A549 (cell line): ENCODE measurements at regions not wholly inside any gene's neighbourhood (a gene's known extent, or its start where the extent isn't known, plus 50 kb on each side); places are given as distances from the start of the nearest gene placed in this dataset.

ENCODE experiments used
- ATAC-seq, 2 experiments: fragments of 200-7000 bp in 1 of 2; fragments of >200 bp in 1 of 2; cut with Nextera tagmentation in 1 of 2; cut with Tn5 transposase in 1 of 2; 3 replicates each; pipeline versions ENCODE4 v1.8.0 to v1.9.1; 2018 to 2020; ENCODE audit warnings: mild to moderate bottlenecking in 1 of 2, moderate library complexity in 1 of 2
- CTCF ChIA-PET: fragments of 300-600 bp; sonication (Branson Sonifier 250); formaldehyde crosslinking; extraction: SDS; loops from one replicate; lab custom pipeline; 2021; ENCODE audit warnings: antibody characterized with exemption, inconsistent platforms; lab: Yijun Ruan, JAX
- POLR2A ChIA-PET: fragments of 350-600 bp; formaldehyde crosslinking; extraction: SDS; loops from one replicate; lab custom pipeline; 2021; ENCODE audit warnings: antibody characterized with exemption, inconsistent platforms; lab: Yijun Ruan, JAX
- DNase-seq, 2 experiments: peaks; one replicate each; pipeline versions ENCODE4 v3.0.0 to v3.0.0-alpha.2; 2011 to 2016; ENCODE audit warnings: low read depth in 1 of 2, low spot score in 1 of 2
- FAIRE-seq: peaks from 2 replicates; lab custom pipeline; 2011; peaks lifted over from hg19 to GRCh38; lab: Jason Lieb, UNC
- H3K27ac ChIP-seq, 2 experiments: fragments of >200 bp; sonication (Bioruptor Twin); formaldehyde crosslinking; 3 replicates each; pipeline ENCODE4 v1.5.1; 2016 to 2017
- H3K4me1 ChIP-seq: fragments of >200 bp; sonication (Bioruptor Twin); formaldehyde crosslinking; 3 replicates; pipeline ENCODE4 v1.6.1; 2016
- H3K4me2 ChIP-seq: fragments of >200 bp; sonication (Bioruptor Twin); formaldehyde crosslinking; 3 replicates; pipeline ENCODE4 v1.6.1; 2016
- H3K4me3 ChIP-seq: fragments of >200 bp; sonication (Bioruptor Twin); formaldehyde crosslinking; 3 replicates; pipeline ENCODE4 v1.5.1; 2016
- H3K9me3 ChIP-seq: fragments of >200 bp; sonication (Bioruptor Twin); formaldehyde crosslinking; 3 replicates; pipeline ENCODE4 v1.6.1; 2016
- ATOH8 ChIP-seq: fragments of 250-450 bp; sonication (Bioruptor Pico); IDR thresholded peaks from 2 replicates; pipeline ENCODE4 v1.5.0; 2020; ENCODE audit warnings: low read depth, mild to moderate bottlenecking, moderate library complexity
- CHD4 ChIP-seq: fragments of 200-600 bp; sonication (generic); IDR thresholded peaks from 2 replicates; pipeline ENCODE4 v1.6.1; 2016; ENCODE audit warnings: antibody characterized with exemption, mild to moderate bottlenecking, borderline replicate concordance
- CTCF ChIP-seq: fragments of >200 bp; sonication (Bioruptor Twin); formaldehyde crosslinking; IDR thresholded peaks from 3 replicates; pipeline ENCODE4 v1.5.1; 2016
- EHMT2 ChIP-seq: fragments of 200-600 bp; sonication (generic); IDR thresholded peaks from 2 replicates; pipeline ENCODE4 v1.6.1; 2016; ENCODE audit warnings: antibody characterized with exemption, low read depth, mild to moderate bottlenecking, moderate library complexity
- EP300 ChIP-seq, 2 experiments: fragments of >200 bp; sonication (Bioruptor Twin); formaldehyde crosslinking; IDR thresholded peaks; 2 replicates in 1 of 2; 3 replicates in 1 of 2; pipeline ENCODE4 v1.6.1; 2016 to 2017
- FOSB ChIP-seq: fragments of 250-450 bp; sonication (Bioruptor Pico); IDR thresholded peaks from 2 replicates; pipeline ENCODE4 v1.5.0; 2020; ENCODE audit warnings: mild to moderate bottlenecking, moderate library complexity
- HOXB5 ChIP-seq: fragments of 250-450 bp; sonication (Bioruptor Pico); IDR thresholded peaks from 2 replicates; pipeline ENCODE4 v1.5.0; 2020; ENCODE audit warnings: mild to moderate bottlenecking, moderate library complexity
- JUN ChIP-seq, 2 experiments: fragments of >200 bp; sonication (Bioruptor Twin); formaldehyde crosslinking; IDR thresholded peaks; 2 replicates in 1 of 2; 3 replicates in 1 of 2; pipeline ENCODE4 v1.6.1; 2016 to 2017
- KDM1A ChIP-seq: fragments of 200-600 bp; sonication (generic); IDR thresholded peaks from 2 replicates; pipeline ENCODE4 v1.6.1; 2016; ENCODE audit warnings: low read depth, mild to moderate bottlenecking
- KDM5A ChIP-seq: fragments of 200-600 bp; sonication (generic); IDR thresholded peaks from 2 replicates; pipeline ENCODE4 v1.6.1; 2016; ENCODE audit warnings: antibody characterized with exemption, mild to moderate bottlenecking
- MAFK ChIP-seq: fragments of 450-650 bp; IDR thresholded peaks from 2 replicates; pipeline ENCODE4 v1.6.1; 2014; ENCODE audit not compliant: partially characterized antibody
- NPAS2 ChIP-seq: fragments of 250-450 bp; sonication (Bioruptor Pico); IDR thresholded peaks from 2 replicates; pipeline ENCODE4 v1.8.0; 2022; ENCODE audit warnings: mild to moderate bottlenecking, moderate library complexity, borderline replicate concordance
- PHF8 ChIP-seq: fragments of 200-600 bp; sonication (generic); IDR thresholded peaks from 2 replicates; pipeline ENCODE4 v1.6.1; 2016; ENCODE audit warnings: low read depth, mild to moderate bottlenecking, antibody characterized with exemption, moderate library complexity, borderline replicate concordance
- RAD21 ChIP-seq, 2 experiments: fragments of >200 bp in 1 of 2; sonication (Bioruptor Twin) in 1 of 2; formaldehyde crosslinking in 1 of 2; IDR thresholded peaks in 1 of 2; conservative IDR thresholded peaks in 1 of 2; 2 replicates in 1 of 2; 3 replicates in 1 of 2; pipeline ENCODE4 v1.6.1; 2012 to 2018; ENCODE audit warnings: inconsistent platforms in 1 of 2
- RARB ChIP-seq: fragments of 250-450 bp; sonication (Bioruptor Pico); IDR thresholded peaks from 2 replicates; pipeline ENCODE4 v1.8.0; 2021; ENCODE audit warnings: mild to moderate bottlenecking, moderate library complexity
- REST ChIP-seq: fragments of 200-600 bp; sonication (generic); IDR thresholded peaks from 2 replicates; pipeline ENCODE4 v1.6.1; 2016; ENCODE audit warnings: antibody characterized with exemption, mild to moderate bottlenecking, moderate library complexity
- RNF2 ChIP-seq: fragments of 200-600 bp; sonication (generic); IDR thresholded peaks from 2 replicates; pipeline ENCODE4 v1.6.1; 2016; ENCODE audit warnings: low read depth, mild to moderate bottlenecking, antibody characterized with exemption, moderate library complexity, borderline replicate concordance
- SMC3 ChIP-seq: fragments of >200 bp; sonication (Bioruptor Twin); formaldehyde crosslinking; IDR thresholded peaks from 3 replicates; pipeline ENCODE4 v1.6.1; 2018; ENCODE audit warnings: inconsistent platforms
- TP53 ChIP-seq: fragments of 250-450 bp; sonication (Bioruptor Pico); IDR thresholded peaks from 2 replicates; pipeline ENCODE4 v1.5.0; 2021; ENCODE audit warnings: mild to moderate bottlenecking, moderate library complexity
- ZNF302 ChIP-seq: fragments of 250-450 bp; sonication (Bioruptor Pico); IDR thresholded peaks from 2 replicates; pipeline ENCODE4 v1.9.0; 2021; ENCODE audit warnings: inconsistent platforms, mild to moderate bottlenecking, moderate library complexity
- WGBS: methylation state at CpG from one replicate; pipeline ENCODE4 v1.1.6; 2017; ENCODE audit errors: missing lambda C conversion rate; 5-methylcytosine and 5-hydroxymethylcytosine counted together

DNA sequence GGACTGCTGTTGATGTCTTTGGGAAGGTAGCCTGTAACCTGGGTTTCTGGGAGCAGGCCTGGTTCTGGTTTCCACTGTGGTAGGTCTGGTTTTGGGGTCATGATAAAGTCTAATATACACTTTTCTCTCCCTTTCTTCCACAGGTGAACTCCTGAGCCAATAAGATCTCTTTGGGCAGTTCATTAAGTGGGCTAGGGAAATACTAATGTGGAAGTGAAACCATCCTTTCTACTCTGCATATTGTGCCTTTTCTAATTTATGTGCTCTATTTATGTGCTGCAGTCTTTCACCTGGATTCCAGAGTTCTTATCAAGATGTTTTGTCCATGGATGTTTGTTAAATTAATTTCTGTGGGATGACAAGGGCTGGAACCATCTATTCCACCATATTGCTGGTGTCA is 165.7 kb upstream of the PTPRK start:
- CTCF ChIA-PET: no interaction called here
- no peak for FAIRE-seq
- Histone ChIP-seq H3K27ac (no peak overlapping the region), H3K4me2 (no peak overlapping the region), H3K4me3 (no peak overlapping the region), H3K4me1 (no peaks in the 10 kb centered on the region), H3K9me3 (no peaks in the 10 kb centered on the region)
- POLR2A ChIA-PET: no interaction called here
- TF ChIP-seq NPAS2: no peak
- no peak for TF ChIP-seq ATOH8
- TF ChIP-seq PHF8: no peak
- no peak for TF ChIP-seq CHD4
- no peak for TF ChIP-seq REST
- no peak for TF ChIP-seq ZNF302 (CRISPR knock-in tag)
- TF ChIP-seq TP53 (CRISPR knock-in tag): no peak
- TF ChIP-seq HOXB5 (CRISPR knock-in tag): no peak
- no peak for TF ChIP-seq RNF2
- TF ChIP-seq RARB: no peak
- no peak for TF ChIP-seq EHMT2
- no peak for TF ChIP-seq KDM1A
- TF ChIP-seq FOSB (CRISPR knock-in tag): no peak
- no peak for TF ChIP-seq SMC3
- TF ChIP-seq KDM5A: no peak
- no peak for TF ChIP-seq JUN (IDR thresholded peaks at IDR 0.05)
- no peak for TF ChIP-seq EP300 (IDR thresholded peaks at IDR 0.05)
- no peak for ATAC-seq
- DNase-seq: no peak

DNA sequence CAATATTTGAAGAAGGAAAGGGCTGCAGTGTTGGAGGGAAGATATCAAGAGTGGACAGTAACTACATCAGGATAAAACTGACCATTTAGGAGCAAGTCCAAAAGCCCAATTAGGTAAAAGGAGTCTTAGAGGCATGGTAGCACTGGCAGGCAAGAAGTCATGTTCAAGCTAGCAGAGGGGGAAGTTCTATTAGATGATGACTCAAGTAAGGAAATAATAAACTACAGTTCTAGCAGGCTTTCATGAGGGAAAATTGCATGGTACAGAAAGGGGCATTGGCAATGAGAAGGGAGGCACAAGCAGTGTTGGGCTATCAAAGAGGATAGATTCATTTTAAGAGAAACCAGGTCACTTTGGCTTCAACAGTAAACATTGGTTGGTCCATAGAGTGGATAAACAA is 156.1 kb upstream of the PTPRK start:
- POLR2A ChIA-PET: no interaction called here
- ATAC-seq (no peak), DNase-seq (no peak), FAIRE-seq (no peak)
- H3K27ac ChIP-seq: no peak overlapping the region
- H3K4me2 ChIP-seq: no peak overlapping the region
- CTCF ChIA-PET: no interaction called here
- H3K4me1 ChIP-seq: no peaks in the 10 kb centered on the region
- H3K9me3 ChIP-seq: no peaks in the 10 kb centered on the region
- H3K4me3 ChIP-seq: no peak overlapping the region
- no peak for TF ChIP-seq CTCF
- no peak for TF ChIP-seq KDM1A

DNA sequence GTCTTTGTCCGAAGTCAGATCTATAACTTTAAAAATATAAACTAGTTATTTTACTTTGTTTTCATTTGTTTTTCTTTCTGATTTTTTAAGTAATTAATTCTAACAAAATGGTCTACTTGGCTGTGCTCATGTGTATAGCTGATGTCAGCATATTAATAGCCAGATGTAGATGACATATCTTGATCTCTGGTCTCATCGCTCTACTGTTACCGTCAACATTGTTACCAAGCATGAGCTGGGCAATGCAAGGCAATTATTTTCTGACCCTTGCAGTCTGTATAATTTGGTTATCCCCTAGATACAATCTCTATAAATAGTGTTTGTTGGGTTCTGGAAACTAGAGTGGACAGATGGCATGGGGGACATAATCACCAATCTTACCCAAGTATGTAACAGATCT is 151.6 kb upstream of the PTPRK start:
- no peak for DNase-seq
- WGBS: 73% methylated on average over 3 of the region's 3 CpGs
- no peaks in the 10 kb centered on the region for H3K9me3 ChIP-seq
- H3K4me1 ChIP-seq: no peaks in the 10 kb centered on the region
- no peak for ATAC-seq
- no peak overlapping the region for H3K4me3 ChIP-seq
- H3K27ac ChIP-seq: no peak overlapping the region
- no peak for FAIRE-seq
- POLR2A ChIA-PET: no interaction called here
- TF ChIP-seq RAD21 (conservative IDR thresholded peaks at IDR 0.05 in 1 of 2, IDR thresholded peaks at IDR 0.05 in 1 of 2) (no peak), MAFK (peak; percentile 75)
- CTCF ChIA-PET: no interaction called here
- H3K4me2 ChIP-seq: no peak overlapping the region
